GM12892 (cell line): ENCODE measurements at regions not wholly inside any gene's neighbourhood (a gene's known extent, or its start where the extent isn't known, plus 50 kb on each side); places are given as distances from the start of the nearest gene placed in this dataset.
"Not testable (repeated sequence)": the region's sequence is repeated elsewhere in the genome, so short reads cannot be mapped to it uniquely, and the experiment has no call there.

Experiments used
- DNase-seq: peaks from one replicate; pipeline ENCODE4 v3.0.0; 2011; ENCODE audit not compliant: insufficient read length
- FAIRE-seq: peaks from 2 replicates; lab custom pipeline; 2011; peaks lifted over from hg19 to GRCh38; lab: Jason Lieb, UNC
- POLR2A ChIP-seq: IDR thresholded peaks from 2 replicates; pipeline ENCODE4 v1.6.1; 2011; ENCODE audit warnings: low read depth, low read length, control low read depth
- POLR2AphosphoS5 ChIP-seq: IDR thresholded peaks from 2 replicates; pipeline ENCODE4 v1.6.1; 2011; ENCODE audit warnings: low read depth, low read length, control low read depth
- TAF1 ChIP-seq: IDR thresholded peaks from 2 replicates; pipeline ENCODE4 v1.6.1; 2011; ENCODE audit warnings: low read depth, mild to moderate bottlenecking, control low read depth, low read length, borderline replicate concordance

DNA sequence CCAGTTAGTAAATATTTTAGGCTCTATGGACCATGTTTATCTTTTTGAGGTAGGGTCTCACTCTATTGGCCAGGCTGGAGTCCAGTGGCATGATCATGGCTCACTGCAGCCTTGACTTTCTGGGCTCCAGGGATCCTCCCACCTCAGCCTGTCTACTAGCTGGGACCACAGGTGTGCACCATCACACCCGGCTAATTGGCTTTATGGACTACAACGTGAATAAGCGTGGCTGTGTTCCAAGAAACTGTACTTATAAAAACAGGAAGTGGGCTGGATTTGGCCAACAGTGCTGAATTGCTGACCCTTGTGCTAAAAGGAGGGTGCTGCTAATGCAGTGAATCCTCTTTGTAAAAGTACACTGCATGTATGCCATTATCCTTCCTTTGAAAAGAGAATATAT, 111.7 kb upstream of the CDK13 start:
- DNase-seq = no peak
- no peak for FAIRE-seq
- no peak for TF ChIP-seq TAF1
- TF ChIP-seq POLR2AphosphoS5 = no peak
- TF ChIP-seq POLR2A = no peak

DNA sequence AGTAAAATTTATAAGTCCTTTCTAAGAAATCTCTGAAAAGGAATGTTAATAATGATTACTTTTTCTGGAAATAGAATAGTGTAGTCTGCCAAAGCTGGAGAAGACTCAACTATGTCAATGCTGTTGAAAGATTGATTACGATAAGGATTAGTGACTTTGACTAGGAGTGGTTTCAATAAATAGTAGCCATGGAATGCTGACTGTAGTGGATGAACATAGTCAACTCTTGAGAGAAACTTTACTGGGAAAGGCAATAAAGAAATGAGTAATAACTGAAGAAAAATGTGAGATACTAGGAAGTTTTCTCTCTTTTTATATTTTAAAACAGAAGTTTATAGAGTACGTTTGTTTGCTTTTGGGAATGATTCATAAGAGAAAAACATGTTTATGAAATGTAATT, 105.0 kb upstream of the CDK13 start:
- no peak for TF ChIP-seq TAF1
- TF ChIP-seq POLR2A = no peak
- no peak for TF ChIP-seq POLR2AphosphoS5
- no peak for DNase-seq

DNA sequence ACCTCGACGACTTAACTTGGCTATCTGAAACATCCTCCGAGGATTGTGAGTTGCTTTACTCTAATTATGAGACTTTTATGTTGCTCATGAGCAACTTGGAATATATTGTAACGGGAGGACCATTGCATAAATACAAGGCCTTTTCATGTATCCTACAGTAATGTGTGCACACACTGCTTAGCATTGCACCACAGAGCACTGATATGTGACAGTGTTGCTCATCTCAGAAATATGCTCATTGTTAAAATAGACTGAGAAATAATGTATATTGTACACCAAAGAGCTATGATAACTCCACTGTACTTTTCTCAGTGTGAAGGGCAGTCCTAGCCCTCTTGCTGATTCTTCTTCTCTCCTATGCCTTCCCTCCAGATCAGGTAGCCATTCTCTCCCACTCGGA, 102.8 kb upstream of the CDK13 start:
- no peak for FAIRE-seq
- TF ChIP-seq TAF1 = no peak
- no peak for TF ChIP-seq POLR2A
- no peak for TF ChIP-seq POLR2AphosphoS5
- no peak for DNase-seq

More for the DNA sequence above, 105.0 kb upstream of the CDK13 start:
- no peak for FAIRE-seq

DNA sequence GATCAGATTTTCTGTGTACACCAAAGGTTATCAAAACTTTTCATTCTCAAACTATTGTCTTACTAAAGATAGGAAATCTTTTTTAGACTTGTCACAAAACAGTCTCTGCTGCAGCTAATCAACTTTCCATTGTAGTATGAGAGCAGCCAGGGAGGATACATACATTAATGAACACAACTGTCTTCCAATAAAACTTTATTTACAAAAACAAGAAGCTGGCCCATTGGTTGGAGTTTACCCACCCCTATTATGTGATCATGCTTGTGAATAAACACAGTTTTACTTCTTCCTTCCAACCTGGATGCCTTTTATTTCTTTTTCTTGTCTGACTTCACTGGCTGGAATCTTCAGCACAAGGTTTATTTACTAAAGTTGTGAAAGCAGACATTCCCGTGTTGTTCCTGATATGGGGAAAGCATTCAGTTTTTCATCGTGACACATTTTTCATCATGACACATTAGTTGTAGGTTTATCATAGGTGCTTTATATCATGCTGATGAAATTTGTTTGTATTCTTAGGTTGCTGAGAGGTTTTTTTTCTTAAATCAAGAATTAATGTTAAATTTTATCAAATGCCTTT, 98.5 kb upstream of the CDK13 start:
- TF ChIP-seq POLR2AphosphoS5 (no peak), TAF1 (no peak)
- FAIRE-seq (no peak), DNase-seq (no peak)

DNA sequence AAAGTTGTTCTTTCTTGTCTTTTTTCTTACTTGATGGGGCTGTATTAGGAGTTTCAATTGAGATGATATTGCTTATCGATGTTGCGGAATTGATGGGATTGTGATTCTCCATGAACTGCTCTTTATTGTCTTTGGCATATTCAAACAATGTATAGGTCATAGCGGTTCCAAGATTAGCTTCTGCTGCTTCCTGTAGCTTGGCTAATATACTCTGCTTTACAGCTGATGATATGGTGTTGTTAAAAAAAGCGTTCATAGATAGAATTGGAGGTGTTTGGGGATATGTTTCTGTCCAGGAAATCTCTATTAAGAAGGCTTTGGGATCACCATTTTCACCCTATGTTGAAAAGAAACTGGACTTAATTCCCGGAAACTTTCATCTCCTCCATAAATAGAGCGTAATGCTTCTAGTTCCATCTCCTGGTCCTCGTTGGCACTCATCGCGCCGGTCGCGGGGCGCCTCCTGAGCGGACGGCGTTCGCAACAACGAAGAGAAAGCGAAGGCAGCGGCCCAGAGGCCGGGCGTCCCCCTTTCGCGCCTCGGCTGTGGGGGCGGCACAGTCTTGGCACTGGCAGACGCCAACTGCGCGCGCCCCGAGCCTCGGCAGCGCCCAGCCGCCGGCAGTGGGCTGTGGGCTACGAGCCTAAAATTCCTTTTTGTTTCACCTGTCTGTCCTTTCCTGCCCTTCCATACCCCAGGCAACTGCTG, 95.3 kb upstream of the CDK13 start:
- DNase-seq, FAIRE-seq: not testable (repeated sequence)

DNA sequence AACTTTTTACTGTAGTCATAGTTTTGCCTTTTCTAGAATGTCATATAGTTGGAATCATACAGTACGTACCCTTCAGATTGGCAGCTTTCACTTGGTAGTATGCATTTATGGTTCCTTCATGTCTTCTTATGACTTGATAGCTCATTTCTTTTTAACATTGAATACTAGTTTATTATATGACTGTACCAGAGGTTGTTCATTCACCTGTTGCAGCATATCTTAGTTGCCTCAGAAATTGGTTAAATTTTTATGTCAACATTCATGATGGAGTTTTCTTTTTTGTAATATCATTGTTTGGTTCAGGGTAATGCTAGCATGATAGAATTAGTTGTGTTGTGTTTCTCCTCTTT, 94.8 kb upstream of the CDK13 start:
- TF ChIP-seq TAF1 (no peak), POLR2AphosphoS5 (no peak), POLR2A (no peak)

DNA sequence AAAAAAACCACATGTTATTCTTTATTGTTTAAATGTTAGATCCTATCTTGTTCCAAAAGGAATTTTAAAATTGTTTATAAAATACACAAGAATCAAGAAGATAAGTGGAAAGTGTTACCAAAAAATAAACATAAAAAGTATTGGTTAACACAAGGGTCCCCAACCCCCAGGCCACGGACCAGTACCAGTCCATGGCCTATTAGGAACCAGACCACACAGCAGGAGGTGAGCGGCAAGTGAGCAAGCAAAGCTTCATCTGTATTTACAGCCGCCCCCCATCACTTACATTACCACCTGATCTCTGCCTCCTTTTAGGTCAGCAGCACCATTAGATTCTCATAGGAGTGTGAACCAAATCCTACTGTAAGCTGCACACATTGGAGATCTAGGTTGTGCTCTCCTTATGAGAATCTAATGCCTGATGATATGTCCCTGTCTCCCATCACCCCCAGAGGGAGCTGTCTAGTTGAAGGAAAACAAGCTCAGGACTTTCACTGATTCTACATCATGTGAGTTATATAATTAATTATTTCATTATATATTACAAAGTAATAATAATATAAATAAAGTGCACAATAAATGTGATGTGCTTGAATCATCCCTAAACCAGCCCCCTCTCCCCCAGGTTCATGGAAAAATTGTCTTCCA, 86.3 kb upstream of the CDK13 start:
- FAIRE-seq, DNase-seq: not testable (repeated sequence)

More for the DNA sequence above, 94.8 kb upstream of the CDK13 start:
- FAIRE-seq (no peak), DNase-seq (no peak)

DNA sequence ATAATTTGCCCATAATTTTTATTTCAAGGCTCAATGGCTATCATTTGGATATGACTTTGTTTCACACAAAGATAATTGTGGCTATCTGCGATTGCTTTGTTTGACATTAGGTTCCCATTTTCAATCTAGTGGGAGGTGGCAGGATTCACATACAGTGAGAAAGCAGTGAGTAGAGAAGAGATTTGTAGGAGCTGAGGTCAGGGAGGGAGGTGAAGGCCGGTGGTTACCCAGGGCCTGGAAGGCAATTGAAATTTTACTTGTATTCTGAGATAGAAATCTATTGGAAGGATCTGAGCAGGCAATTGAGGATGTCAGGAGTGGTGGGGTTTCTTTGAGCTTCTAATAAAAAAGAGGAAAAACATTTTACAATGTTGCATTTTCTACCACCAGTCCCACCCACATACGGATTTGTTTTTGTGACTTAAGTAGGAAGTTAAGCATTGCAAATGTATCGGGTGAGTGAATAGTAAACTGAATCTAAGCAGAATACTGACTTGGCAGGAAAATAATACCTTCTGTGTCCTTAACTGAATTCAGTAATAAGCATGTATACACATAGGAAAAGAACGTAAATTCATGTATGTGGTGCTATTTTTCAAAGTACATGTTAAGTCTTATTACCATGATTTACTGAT, 80.1 kb upstream of the CDK13 start:
- FAIRE-seq, DNase-seq: not testable (repeated sequence)

DNA sequence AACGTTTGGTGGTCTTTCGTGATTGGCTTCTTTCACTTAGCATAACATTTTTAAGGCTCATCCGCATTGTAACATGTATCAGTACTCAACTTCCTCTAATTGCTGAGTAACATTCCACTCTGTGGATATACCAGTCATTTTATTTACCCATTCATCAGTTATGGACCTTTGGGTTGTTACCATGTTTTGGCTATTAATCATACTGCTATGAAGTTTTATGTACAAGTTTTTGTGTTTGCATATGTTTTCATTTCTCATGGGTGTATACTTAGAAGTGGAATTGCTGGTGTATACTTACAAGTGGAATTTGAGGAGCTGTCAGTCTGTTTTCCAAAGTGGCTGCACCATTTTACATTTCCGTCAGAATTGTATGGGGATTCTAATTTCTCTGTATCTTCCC, 78.4 kb upstream of the CDK13 start:
- not testable (repeated sequence) for DNase-seq, FAIRE-seq

DNA sequence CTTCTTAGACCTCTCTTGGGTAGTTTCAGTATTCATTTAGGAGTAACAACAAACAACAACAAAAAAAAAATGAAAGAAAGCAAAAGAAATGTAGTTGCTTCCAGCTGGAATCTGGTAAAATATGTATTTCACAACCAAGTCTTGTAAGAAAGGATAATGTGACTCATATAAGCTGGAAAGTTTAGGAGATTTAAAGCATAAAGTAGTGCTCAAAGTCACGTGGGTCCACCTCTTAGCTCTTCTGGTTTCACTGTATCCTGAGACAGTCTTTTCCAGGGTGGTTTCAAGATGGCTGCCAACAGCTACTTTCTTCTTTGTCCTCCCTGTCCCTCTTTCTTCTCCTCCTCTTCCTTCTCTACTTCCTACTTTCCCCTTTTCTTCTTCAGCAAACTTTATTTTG, 69.5 kb upstream of the CDK13 start:
- DNase-seq (no peak), FAIRE-seq (no peak)
- no peak for TF ChIP-seq POLR2AphosphoS5
- no peak for TF ChIP-seq TAF1
- no peak for TF ChIP-seq POLR2A

DNA sequence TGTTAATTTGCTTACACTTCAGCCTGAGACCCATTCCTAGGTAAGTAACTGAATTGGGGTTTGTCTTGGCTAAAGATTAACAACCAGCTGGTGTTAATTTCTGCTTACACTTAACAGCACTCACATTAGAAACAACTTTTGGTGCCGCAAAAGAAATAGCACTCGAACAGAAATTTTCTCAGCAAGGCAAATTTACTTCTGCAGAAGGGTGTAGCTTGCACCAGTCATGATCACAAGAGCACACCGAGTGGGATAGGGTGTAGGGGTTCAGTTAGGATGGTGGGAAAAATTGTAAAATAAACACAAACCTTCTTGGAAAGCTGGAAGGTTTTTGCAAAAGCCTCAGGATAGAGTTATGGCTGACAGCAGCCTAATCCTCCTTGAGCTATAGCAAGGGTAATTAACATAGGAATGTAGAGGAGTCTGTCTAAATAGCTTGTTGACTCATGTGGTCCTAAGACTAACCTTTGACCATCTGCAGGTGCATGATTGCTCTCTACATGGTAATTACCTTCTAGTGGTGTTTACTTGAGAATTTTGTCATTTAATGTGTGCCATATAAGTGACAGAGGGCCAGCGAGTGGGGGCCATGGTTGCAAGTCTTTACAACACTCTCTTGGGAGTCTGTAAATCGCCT, 67.8 kb upstream of the CDK13 start:
- no peak for FAIRE-seq
- TF ChIP-seq TAF1 (no peak), POLR2AphosphoS5 (no peak), POLR2A (no peak)
- DNase-seq = no peak

DNA sequence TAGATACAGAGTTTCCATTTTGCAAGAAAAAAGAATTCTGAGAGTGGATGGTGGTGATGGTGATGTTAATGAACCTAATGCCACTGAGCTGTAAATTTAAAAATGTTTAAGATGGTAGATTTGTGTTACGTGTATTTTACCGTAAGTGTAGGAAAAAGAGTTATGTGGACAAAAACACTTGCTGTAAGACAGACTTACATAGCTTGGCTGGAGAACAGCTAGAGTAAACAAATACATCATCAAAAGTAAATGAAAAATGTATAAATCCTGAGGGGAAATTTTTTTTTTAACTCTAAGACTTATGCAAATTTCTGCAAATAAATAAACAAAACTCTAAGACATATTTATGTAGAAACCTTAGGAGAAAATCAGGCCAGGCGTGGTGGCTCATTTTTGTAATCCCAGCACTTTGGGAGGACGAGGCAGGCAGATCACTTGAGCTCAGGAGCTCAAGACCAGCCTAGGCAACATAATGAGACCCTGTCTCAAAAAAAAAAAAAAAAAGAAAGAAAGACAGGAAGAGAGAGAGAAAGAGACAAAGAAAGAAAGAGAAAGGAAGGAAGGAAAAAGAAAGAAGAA, 66.2 kb upstream of the CDK13 start:
- TF ChIP-seq POLR2A (no peak), POLR2AphosphoS5 (no peak), TAF1 (no peak)
- DNase-seq (no peak), FAIRE-seq (no peak)
